H9 (cell line): ENCODE measurements at regions not wholly inside any gene's neighbourhood (a gene's known extent, or its start where the extent isn't known, plus 50 kb on each side); places are given as distances from the start of the nearest gene placed in this dataset.

Experiments
- DNase-seq: peaks from one replicate; pipeline ENCODE4 v3.0.0-alpha.2; 2017
- H2AFZ ChIP-seq: one replicate; pipeline ENCODE4 v1.6.1; 2013; ENCODE audit warnings: mild to moderate bottlenecking, low read length, control low read depth, moderate library complexity
- H2AK5ac ChIP-seq: 2 replicates; pipeline ENCODE4 v1.6.1; 2013; ENCODE audit warnings: low read length, control low read depth, mixed read lengths; ENCODE audit not compliant: insufficient read length
- H2BK120ac ChIP-seq: one replicate; pipeline ENCODE4 v1.6.1; 2013; ENCODE audit warnings: low read depth, mild to moderate bottlenecking, low read length, control low read depth, inconsistent platforms; ENCODE audit not compliant: poor library complexity, severe bottlenecking
- H2BK12ac ChIP-seq: 2 replicates; pipeline ENCODE4 v1.6.1; 2013; ENCODE audit warnings: low read length, control low read depth, mixed read lengths, low read depth; ENCODE audit not compliant: insufficient read length
- H2BK15ac ChIP-seq: 2 replicates; pipeline ENCODE4 v1.6.1; 2013; ENCODE audit warnings: low read depth, low read length, control low read depth
- H2BK20ac ChIP-seq: one replicate; pipeline ENCODE4 v1.6.1; 2013; ENCODE audit warnings: low read depth, mild to moderate bottlenecking, low read length, control low read depth, inconsistent platforms; ENCODE audit not compliant: poor library complexity, severe bottlenecking
- H2BK5ac ChIP-seq: 2 replicates; pipeline ENCODE4 v1.6.1; 2013; ENCODE audit warnings: low read length, control low read depth, mixed read lengths; ENCODE audit not compliant: insufficient read length
- H3K14ac ChIP-seq: 2 replicates; pipeline ENCODE4 v1.6.1; 2013; ENCODE audit warnings: low read length, control low read depth; ENCODE audit not compliant: insufficient read depth
- H3K18ac ChIP-seq: 2 replicates; pipeline ENCODE4 v1.6.1; 2013; ENCODE audit warnings: low read depth, mild to moderate bottlenecking, mixed read lengths, low read length, control low read depth; ENCODE audit not compliant: insufficient read length
- H3K23ac ChIP-seq: 2 replicates; pipeline ENCODE4 v1.6.1; 2013; ENCODE audit warnings: low read length, control low read depth, mixed read lengths, low read depth; ENCODE audit not compliant: insufficient read length
- H3K23me2 ChIP-seq: 2 replicates; pipeline ENCODE4 v1.6.1; 2013; ENCODE audit warnings: low read depth, mild to moderate bottlenecking, mixed read lengths, low read length, control low read depth; ENCODE audit not compliant: insufficient read length, poor library complexity, severe bottlenecking
- H3K27ac ChIP-seq: 2 replicates; pipeline ENCODE4 v1.5.1; 2013; ENCODE audit warnings: low read length, control low read depth, mixed read lengths, low read depth; ENCODE audit not compliant: insufficient read length
- H3K27me3 ChIP-seq: 2 replicates; pipeline ENCODE4 v1.6.1; 2013; ENCODE audit warnings: low read length, control low read depth, inconsistent platforms; ENCODE audit not compliant: insufficient read depth
- H3K4ac ChIP-seq: 2 replicates; pipeline ENCODE4 v1.6.1; 2013; ENCODE audit warnings: low read depth, mild to moderate bottlenecking, control low read depth, inconsistent platforms, low read length, moderate library complexity
- H3K4me1 ChIP-seq: 2 replicates; pipeline ENCODE4 v1.6.1; 2013; ENCODE audit warnings: low read length, control low read depth, inconsistent platforms; ENCODE audit not compliant: insufficient read depth
- H3K4me2 ChIP-seq: 2 replicates; pipeline ENCODE4 v1.6.1; 2013; ENCODE audit warnings: low read length, control low read depth, mixed read lengths; ENCODE audit not compliant: insufficient read length, insufficient read depth
- H3K56ac ChIP-seq: 2 replicates; pipeline ENCODE4 v1.6.1; 2013; ENCODE audit warnings: low read depth, mild to moderate bottlenecking, mixed read lengths, low read length, control low read depth; ENCODE audit not compliant: insufficient read length
- H3K79me1 ChIP-seq: 2 replicates; pipeline ENCODE4 v1.6.1; 2013; ENCODE audit warnings: low read depth, mild to moderate bottlenecking, moderate library complexity, low read length, control low read depth, inconsistent platforms; ENCODE audit not compliant: insufficient read depth, poor library complexity, severe bottlenecking
- H3K79me2 ChIP-seq: 2 replicates; pipeline ENCODE4 v1.6.1; 2013; ENCODE audit warnings: low read length, control low read depth, inconsistent platforms; ENCODE audit not compliant: insufficient read depth
- H3K9ac ChIP-seq: 2 replicates; pipeline ENCODE4 v1.6.1; 2013; ENCODE audit warnings: low read length, control low read depth, mixed read lengths; ENCODE audit not compliant: insufficient read length; ENCODE audit errors: extremely low read depth
- H3K9me3 ChIP-seq: one replicate; pipeline ENCODE4 v1.6.1; 2013; ENCODE audit warnings: low read depth, low read length, inconsistent platforms; ENCODE audit not compliant: control insufficient read depth
- H3T11ph ChIP-seq: one replicate; pipeline ENCODE4 v1.6.1; 2013; ENCODE audit warnings: mild to moderate bottlenecking, low read length, control low read depth, inconsistent platforms
- H4K20me1 ChIP-seq: one replicate; pipeline ENCODE4 v1.6.1; 2013; ENCODE audit not compliant: control insufficient read depth, insufficient read length, insufficient read depth
- H4K5ac ChIP-seq: 2 replicates; pipeline ENCODE4 v1.6.1; 2013; ENCODE audit warnings: low read depth, mild to moderate bottlenecking, mixed read lengths, low read length, control low read depth; ENCODE audit not compliant: insufficient read length
- H4K8ac ChIP-seq: replicated peaks from 2 replicates; pipeline ENCODE4 v1.6.1; 2013; ENCODE audit warnings: low read length, control low read depth, mixed read lengths, low read depth; ENCODE audit not compliant: insufficient read length
- H4K91ac ChIP-seq: 2 replicates; pipeline ENCODE4 v1.6.1; 2013; ENCODE audit warnings: low read depth, mild to moderate bottlenecking, moderate library complexity, mixed read lengths, low read length, control low read depth; ENCODE audit not compliant: insufficient read length
- H3K27ac Mint-ChIP-seq, 3 experiments: 2 replicates in 2 of 3; 3 replicates in 1 of 3; pipeline ENCODE4 v1.8.0; 2020 to 2021; ENCODE audit warnings: mixed read lengths in 3 of 3, mild to moderate bottlenecking in 1 of 3, moderate library complexity in 1 of 3
- H3K27me3 Mint-ChIP-seq: 2 replicates; pipeline ENCODE4 v1.8.0; 2021; ENCODE audit warnings: low read depth, mild to moderate bottlenecking, moderate library complexity, mixed read lengths
- H3K36me3 Mint-ChIP-seq, 3 experiments: 2 replicates in 2 of 3; 3 replicates in 1 of 3; pipeline ENCODE4 v1.8.0; 2020 to 2021; ENCODE audit warnings: low read depth in 3 of 3, mixed read lengths in 3 of 3; ENCODE audit not compliant: insufficient read depth in 1 of 3
- H3K4me1 Mint-ChIP-seq, 2 experiments: 2 replicates each; pipeline ENCODE4 v1.8.0; 2020; ENCODE audit warnings: mixed read lengths in 2 of 2
- H3K4me3 Mint-ChIP-seq, 2 experiments: 2 replicates in 1 of 2; 3 replicates in 1 of 2; pipeline ENCODE4 v1.8.0; 2020 to 2021; ENCODE audit warnings: mild to moderate bottlenecking in 2 of 2, mixed read lengths in 2 of 2, moderate library complexity in 1 of 2
- H3K9me3 Mint-ChIP-seq, 2 experiments: 2 replicates in 1 of 2; 3 replicates in 1 of 2; pipeline ENCODE4 v1.8.0; 2020; ENCODE audit warnings: mild to moderate bottlenecking in 2 of 2, mixed read lengths in 2 of 2, moderate library complexity in 1 of 2
- CTCF ChIP-seq: fragments of 200-600 bp; sonication (generic); conservative IDR thresholded peaks from 3 replicates; pipeline ENCODE4 v1.8.0; 2021; ENCODE audit warnings: antibody characterized with exemption, mild to moderate bottlenecking
- WGBS: extraction: QIAGEN DNeasy Blood & Tissue Kit; methylation state at CpG from one replicate; pipeline ENCODE4 v1.1.7; 2013; ENCODE audit warnings: missing lambda C conversion rate, low lambda C conversion rate, mixed read lengths; ENCODE audit not compliant: insufficient read length; ENCODE audit errors: extremely low coverage; 5-methylcytosine and 5-hydroxymethylcytosine counted together

GRCh38 chr6:139436200-139436956 is 61.9 kb upstream of the CITED2 start:
- no peak for DNase-seq
- Histone ChIP-seq H3K9ac (no peak overlapping the region), H3K27ac (no peak overlapping the region), H3K4me2 (no peak overlapping the region), H3K27me3 (no peaks in the 10 kb centered on the region), H3K23ac (no peak overlapping the region), H2BK120ac (no peak overlapping the region), H4K5ac (no peak overlapping the region), H3K79me1 (no peaks in the 10 kb centered on the region), H4K20me1 (no peaks in the 10 kb centered on the region), H4K8ac (no peak overlapping the region), H3K18ac (no peak overlapping the region), H3K4ac (no peak overlapping the region), H3T11ph (no peak overlapping the region), H2BK12ac (no peak overlapping the region), H2AK5ac (no peak overlapping the region), H3K56ac (no peak overlapping the region), H2BK20ac (no peak overlapping the region), H4K91ac (no peak overlapping the region), H2BK5ac (no peak overlapping the region), H3K14ac (no peak overlapping the region), H2AFZ (no peak overlapping the region), H3K79me2 (no peaks in the 10 kb centered on the region), H3K23me2 (no peaks in the 10 kb centered on the region), H3K9me3 (no peaks in the 10 kb centered on the region), H3K4me1 (no peaks in the 10 kb centered on the region), H2BK15ac (no peak overlapping the region)
- no CpG with 5 or more reads among the region's 7 CpGs for WGBS
- H3K36me3 Mint-ChIP-seq = peaks cover 0 to 2% (median 0%) of the 10 kb centered on the region in 3 experiments; a peak in 1 of 7 replicates
- H3K4me1 Mint-ChIP-seq = peaks cover 0 to 3% of the 10 kb centered on the region in 2 experiments; a peak in 1 of 4 replicates
- no peak overlapping the region; a peak in 1 of 7 replicates for H3K27ac Mint-ChIP-seq
- TF ChIP-seq CTCF = no peak
- peaks cover under 1% of the 10 kb centered on the region in 2 experiments; a peak in 3 of 5 replicates for H3K9me3 Mint-ChIP-seq
- no peak overlapping the region for H3K4me3 Mint-ChIP-seq
- H3K27me3 Mint-ChIP-seq = peaks cover 2% of the 10 kb centered on the region; the same call in 1 of the 2 replicates
